ENCODE measurements at regions not wholly inside any gene's neighbourhood (a gene's known extent, or its start where the extent isn't known, plus 50 kb on each side); places are given as distances from the start of the nearest gene placed in this dataset.

GRCh38 chr3:30945291-30945690, 50.8 kb upstream of the GADL1 start:
- no peak for DNase-seq

DNA sequence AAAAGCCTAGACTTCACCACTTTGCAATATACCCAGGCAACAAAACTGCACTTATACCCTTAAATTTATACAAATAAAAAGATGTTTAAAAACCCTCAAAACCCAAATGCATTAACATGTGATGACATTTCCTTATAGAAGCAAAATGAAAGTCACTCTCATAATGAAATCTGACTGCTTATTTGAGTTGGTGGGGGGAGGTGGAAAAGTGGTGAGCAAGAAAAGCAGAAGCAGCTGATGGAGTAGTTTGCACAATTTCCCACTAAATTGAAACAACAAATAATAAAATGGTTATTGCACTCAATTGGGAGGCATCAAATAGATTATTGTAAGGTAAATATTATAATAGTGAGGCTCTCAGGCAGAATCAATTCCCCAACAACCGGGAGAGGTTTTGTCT, 54.0 kb upstream of the GADL1 start:
- DNase-seq, result no peak

DNA sequence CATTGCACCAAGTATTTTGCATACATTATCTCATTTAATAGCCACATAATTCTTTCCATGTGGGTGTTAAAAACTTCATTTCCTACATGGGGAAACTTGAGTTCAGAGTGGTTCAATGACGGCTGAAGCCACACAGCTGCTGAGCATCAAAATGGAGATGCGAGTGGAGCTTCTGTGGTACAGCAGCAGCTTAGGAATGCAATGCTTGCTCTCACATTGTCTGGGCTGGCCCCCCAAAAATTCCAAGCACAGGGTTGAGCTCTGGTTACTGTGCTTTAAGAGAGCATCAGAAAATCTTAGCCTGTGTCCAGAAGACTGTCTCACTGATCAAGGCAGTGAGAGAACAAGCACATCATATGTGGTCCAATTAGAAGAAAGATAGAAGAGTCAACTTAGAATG, 57.4 kb upstream of the GADL1 start:
- DNase-seq, result no peak

DNA sequence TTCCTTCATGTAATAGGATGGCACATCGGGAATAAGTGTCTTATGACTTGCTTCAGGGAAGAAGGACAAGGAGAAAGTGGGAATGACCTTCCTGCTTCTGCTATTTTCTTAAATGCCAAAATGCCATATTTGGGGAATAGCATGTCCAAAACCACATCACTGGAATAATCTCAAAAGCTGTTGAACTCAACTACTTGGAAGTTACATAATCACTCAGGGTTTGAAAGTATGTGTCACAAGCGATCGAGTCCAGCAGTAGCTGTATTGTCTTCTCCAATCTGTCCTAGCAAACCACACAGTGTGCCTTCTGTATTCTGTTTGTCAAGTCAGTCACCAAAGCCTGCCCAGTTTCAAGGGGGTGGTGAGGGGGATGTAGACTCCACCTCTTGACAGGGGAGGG, 58.3 kb upstream of the GADL1 start:
- no peak for DNase-seq

- DNase-seq, result no peak
These were observed 60.0 kb upstream of the GADL1 start for GRCh38 chr3:30954426-30954825.

DNA sequence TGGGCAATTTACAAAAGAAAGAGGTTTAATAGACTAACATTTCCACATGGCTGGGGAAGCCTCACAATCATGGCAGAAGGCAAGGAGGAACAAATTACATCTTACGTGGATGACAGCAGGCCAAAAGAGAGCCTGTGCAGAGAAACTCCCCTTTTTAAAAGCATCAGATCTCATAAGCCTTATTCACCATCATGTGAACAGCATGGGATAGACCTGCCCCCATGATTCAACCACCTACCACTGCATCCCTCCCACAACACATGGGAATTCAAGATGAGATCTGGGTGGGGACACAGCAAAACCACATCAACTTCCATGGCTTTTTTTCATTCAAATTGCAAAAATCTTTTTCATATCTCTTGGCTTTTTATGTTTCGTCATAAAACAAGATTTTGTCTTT, 67.6 kb upstream of the GADL1 start:
- DNase-seq, result no peak

DNA sequence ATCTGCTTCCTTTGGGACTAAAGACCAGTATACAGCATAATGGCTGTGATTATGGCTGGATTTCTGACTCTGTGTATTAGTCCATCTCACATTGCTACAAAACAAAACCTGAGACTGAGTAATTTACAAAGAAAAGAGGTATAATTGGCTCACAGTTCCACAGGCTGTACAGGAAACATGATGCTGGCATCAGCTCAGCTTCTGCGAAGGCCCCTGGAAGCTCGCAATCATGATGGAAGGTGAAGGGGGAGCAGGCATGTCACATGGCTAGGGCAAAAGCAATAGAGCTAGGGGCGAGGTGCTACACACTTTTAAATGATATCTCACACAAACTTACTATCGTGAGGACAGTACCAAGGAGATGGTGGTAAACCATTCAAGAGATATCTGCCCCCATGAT, 68.0 kb upstream of the GADL1 start:
- no peak for DNase-seq

DNA sequence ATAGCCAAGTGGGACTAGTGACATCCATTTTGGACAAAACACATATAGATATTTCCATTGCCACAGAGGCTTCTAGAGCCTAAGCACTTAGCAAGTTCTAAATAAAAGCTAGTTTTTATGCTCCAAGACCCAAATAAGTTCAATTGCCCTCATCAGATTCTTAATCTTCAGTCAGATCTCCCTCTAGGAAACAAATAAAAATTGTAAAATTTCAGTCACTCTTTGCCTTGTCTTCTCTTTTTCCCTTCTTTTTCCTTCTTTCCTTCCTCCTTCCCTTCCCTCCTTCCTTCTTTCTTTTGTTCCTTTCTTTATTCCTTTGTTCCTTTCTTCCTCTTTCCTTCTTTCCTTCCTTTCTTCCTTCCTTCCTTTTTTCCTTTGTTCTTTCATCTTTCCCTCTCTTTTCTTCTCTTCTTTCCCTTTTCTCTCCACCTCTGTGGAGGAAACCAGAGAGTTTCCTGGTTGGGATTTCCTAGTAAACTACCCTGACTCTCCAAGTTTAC, 68.8 kb upstream of the GADL1 start:
- DNase-seq, result no peak

- no peak for DNase-seq
These were observed 70.2 kb upstream of the GADL1 start for GRCh38 chr3:30964612-30965011.

- DNase-seq, result no peak
These were observed 72.4 kb upstream of the GADL1 start for GRCh38 chr3:30966896-30967295.

DNA sequence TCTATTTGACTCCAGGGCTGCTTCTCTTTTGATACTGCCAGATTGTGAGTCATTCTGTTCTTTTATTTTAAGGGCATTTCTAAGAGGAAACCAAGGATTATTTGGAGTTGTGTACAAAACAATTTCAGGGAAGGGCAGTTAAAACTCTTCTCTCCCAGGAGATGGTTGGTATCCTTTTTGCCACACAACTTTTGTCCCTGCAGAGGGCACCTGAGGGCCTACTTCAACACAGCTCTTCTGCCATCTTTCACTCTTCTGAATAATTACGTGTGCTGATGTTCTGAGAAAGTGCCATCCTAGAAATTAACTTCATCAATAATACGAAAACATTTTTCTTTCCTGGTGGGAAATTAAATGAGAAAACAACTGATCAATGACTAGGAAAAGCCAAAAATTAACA, 75.7 kb upstream of the GADL1 start:
- DNase-seq, result no peak

- DNase-seq, result no peak
These were observed 78.0 kb upstream of the GADL1 start for GRCh38 chr3:30972449-30972848.

DNA sequence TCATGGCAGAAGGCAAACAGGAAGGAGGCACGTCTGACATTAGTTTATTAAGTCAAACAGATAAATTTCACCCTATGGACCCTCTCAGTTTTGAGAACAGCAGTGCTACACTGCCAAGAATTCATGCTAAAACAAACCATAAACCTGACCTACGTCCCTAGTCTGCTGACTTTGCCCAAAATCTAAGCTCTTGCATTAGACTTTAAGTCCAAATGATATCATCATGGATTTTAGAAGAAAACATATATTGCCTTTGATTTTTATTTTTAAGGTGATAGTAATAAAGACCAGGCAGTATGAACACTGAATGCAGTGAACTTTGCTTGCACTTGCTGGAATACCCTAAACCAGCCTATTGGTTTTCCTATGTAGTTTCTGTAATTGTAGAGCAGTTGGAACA, 79.6 kb upstream of the GADL1 start:
- DNase-seq, result no peak

DNA sequence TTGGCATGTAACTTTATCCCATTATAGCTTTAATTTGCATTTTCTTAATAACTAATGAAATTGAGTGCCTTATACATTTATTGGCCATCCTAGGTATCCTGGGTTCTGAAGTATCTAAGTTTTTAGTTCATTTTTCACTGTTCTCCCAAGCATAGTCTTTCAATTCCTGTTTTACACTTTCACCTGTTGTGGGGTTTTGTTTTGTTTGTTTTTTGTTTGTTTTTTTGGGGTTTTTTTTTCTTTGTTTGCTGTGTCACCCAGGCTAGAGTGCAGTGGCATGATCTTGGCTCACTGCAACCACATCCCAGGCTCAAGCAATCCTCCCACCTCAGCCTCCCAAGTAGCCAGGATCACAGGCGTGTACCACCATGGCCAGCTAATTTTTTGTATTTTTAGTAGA, 83.1 kb upstream of the GADL1 start:
- DNase-seq, result no peak

- DNase-seq, result no peak
These were observed 86.5 kb upstream of the GADL1 start for GRCh38 chr3:30980993-30981392.

- no peak for DNase-seq
These were observed 88.1 kb upstream of the GADL1 start for GRCh38 chr3:30982416-30983075.

DNA sequence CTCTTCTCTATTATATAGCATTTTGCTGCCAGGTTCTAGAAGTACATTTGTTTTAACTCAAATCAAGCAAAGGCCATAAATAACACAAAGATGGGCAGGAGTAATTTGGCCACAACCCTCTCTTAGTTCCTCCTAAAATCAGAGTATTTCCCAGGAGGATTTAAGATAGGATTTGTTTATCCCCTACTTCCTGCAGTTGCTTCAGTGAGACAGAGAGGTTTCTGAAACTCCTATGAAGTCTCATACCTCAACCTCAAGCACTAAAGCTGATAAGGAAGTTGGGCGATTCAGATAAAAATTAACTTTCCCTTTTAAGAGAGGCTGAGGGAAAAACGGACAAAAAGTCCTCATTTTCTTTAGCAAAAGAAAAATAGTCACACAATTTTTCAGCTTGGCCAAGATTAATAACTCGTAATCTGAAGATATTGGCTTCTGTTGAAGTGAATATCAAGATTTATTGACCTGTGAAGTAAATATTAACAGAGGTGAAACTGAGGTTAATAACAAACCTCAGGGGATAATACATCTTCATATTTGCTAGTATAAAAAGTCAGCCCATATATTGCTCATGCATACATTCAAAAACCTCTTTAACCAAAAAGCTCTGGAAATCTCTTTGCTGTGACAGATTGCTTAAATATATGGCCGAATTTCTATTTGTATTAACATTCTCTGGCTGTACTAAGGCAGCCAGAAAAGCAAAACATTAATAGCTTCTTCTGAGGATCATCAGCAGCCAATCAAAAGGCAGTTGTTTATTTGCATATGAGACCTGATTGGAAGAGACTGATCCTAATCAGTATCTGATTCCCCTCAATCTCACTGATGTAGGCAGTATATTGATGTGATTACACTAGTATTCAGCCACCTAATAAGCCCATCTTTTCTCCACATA, 90.6 kb upstream of the GADL1 start:
- DNase-seq, result no peak

DNA sequence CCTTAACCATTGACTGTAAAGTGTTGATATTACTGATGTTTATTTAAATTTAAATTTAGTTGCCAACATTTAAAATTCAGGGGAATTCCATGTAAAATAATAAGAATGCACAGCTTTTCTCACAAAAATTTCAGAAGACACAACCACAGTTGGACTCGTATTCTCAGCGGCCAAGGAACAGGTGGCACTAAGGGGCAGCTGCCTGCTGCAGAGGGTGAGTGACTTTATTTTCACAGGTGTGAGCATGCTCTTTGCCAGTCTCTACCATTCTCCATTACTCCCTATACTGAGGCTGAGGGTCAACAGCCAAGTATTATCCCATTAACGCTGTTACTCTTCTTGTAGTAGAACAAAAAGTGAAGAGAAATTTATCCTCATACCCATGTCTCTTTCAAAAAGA, 92.1 kb upstream of the GADL1 start:
- DNase-seq, result no peak

DNA sequence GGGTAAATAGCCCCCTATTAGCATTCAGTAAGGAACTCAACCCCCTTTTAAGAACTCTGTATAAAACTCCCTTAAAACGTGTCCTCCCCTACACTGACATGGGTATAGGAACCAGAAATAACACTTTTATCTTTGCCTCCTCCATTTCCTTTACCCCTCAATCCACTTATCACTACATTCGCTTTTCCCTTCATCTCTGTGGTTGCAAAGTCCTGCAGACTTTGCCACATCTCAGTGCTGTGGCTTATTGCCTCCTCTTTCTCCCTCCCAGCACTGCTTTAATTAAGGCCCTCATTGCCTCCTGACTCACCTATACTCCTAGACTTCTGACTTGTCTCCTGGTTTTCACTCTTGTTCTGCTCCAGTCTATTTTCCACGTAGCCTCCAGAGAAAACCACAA, 94.3 kb upstream of the GADL1 start:
- DNase-seq, result no peak

DNA sequence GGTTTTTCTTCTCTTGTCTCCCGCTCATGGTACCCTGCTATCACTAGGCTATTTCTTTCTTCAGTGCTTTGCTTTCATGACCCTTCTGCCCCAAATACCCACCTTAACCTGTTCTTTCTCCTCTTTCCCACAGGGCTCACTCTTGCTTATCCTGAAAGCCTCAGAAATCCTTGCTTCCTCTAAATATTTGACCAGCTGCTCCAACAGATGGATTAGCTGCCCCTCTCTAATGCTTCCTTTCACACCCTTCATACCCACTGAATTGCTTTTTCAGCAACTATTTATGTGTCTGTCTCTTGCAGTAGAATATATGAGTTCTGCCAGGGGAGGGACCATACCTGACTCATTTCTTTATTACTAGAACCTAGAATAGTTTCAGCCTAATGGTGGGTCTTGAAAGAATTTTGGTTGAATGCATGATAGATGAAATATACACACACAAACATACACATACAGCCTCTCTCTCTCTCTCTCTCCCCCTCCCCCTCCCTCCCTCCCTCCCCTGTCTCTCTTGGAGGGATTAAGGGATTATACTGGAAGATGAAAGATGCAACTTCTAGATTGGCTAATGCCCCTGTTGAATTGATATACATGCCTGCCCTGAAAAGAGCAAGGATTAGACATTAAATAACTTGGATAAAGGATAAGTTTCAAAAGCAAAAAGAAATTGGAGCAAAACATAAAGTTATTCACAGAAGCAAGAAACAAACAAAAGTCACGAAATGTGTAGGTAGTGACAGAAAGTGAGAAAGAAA, 95.0 kb upstream of the GADL1 start:
- DNase-seq, result no peak

DNA sequence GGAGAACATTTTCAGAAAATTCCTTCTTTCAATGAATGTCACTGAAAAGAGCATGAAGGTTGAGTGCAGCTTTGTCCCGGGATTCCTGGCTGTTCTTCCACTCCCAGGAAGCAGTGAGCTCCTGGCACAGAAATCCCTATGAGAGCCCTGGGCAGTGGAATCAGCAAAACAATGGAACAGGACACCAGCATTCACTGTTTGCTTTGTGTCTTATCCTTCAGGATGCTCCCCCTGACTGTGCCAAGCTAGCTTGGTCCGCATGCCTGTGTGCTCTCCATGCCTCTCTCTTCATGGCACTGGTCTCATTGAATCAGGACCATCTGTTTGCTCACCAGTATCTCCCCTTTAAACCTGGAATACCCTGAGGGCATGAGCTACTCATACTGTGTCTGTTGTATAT, 102.0 kb upstream of the GADL1 start:
- DNase-seq, result no peak

GRCh38 chr3:31002730-31003129, 108.3 kb upstream of the GADL1 start:
- no peak for DNase-seq

- no peak for DNase-seq
These were observed 109.7 kb upstream of the GADL1 start for GRCh38 chr3:31004025-31004678.

All from activated CD4-positive, alpha-beta T cell treated with anti-CD3 and anti-CD28 coated beads, Interleukin-2, amount 50 U/mL, for 4 hours (primary cell).